K562 (cell line): ENCODE measurements at regions not wholly inside any gene's neighbourhood (a gene's known extent, or its start where the extent isn't known, plus 50 kb on each side); places are given as distances from the start of the nearest gene placed in this dataset.

Experiments used
- ATAC-seq: fragments of 200-7000 bp; cut with Tn5 transposase; 3 replicates; pipeline ENCODE4 v1.9.1; 2020; ENCODE audit warnings: moderate library complexity
- BruUV-seq: library from RNA; stranded (reverse); fragments of 400-500 nt; replicated peaks from 2 replicates; lab custom pipeline; 2021; lab: Mats Ljungman, UMichigan
- CTCF ChIA-PET: fragments of 300-600 bp; formaldehyde crosslinking; extraction: SDS; loops from one replicate; lab custom pipeline; 2021; ENCODE audit warnings: low intra/inter-chr PET ratio; lab: Yijun Ruan, JAX
- POLR2A ChIA-PET: fragments of 300-600, 350-650 bp; sonication (Branson Sonifier 250); formaldehyde crosslinking; extraction: SDS; loops from one replicate; lab custom pipeline; 2021; ENCODE audit warnings: antibody characterized with exemption, inconsistent platforms; lab: Yijun Ruan, JAX
- DNase-seq, 4 experiments: peaks; one replicate each; pipeline versions ENCODE4 v3.0.0 to v3.0.0-alpha.2; 2011 to 2018; ENCODE audit warnings: low spot score in 3 of 4, mixed read lengths in 3 of 4; ENCODE audit errors: extremely low read depth in 1 of 4
- FAIRE-seq: peaks from 2 replicates; lab custom pipeline; 2011; peaks lifted over from hg19 to GRCh38; lab: Jason Lieb, UNC
- H2AFZ ChIP-seq: 2 replicates; pipeline ENCODE4 v1.6.0; 2011; ENCODE audit warnings: low read depth, low read length, control low read depth, inconsistent platforms
- H3K27ac ChIP-seq: fragments of 200-600 bp; 3 replicates; pipeline ENCODE4 v1.8.0; 2011; ENCODE audit warnings: low read depth, mild to moderate bottlenecking, control low read depth, inconsistent platforms, low read length, moderate library complexity, mixed read lengths; ENCODE audit errors: extremely low read depth
- H3K27me3 ChIP-seq, 2 experiments: fragments of 300-600 bp in 1 of 2; 2 replicates in 1 of 2; 3 replicates in 1 of 2; pipeline versions ENCODE4 v1.6.0 to v1.8.0; 2011; ENCODE audit warnings: inconsistent platforms in 2 of 2, low read length in 2 of 2, mild to moderate bottlenecking in 1 of 2, mixed read lengths in 1 of 2, moderate library complexity in 1 of 2; ENCODE audit not compliant: control insufficient read depth in 2 of 2, insufficient read depth in 2 of 2
- H3K36me3 ChIP-seq: fragments of 300-600 bp; 3 replicates; pipeline ENCODE4 v1.8.0; 2011; ENCODE audit warnings: mild to moderate bottlenecking, low read length, inconsistent platforms; ENCODE audit not compliant: control insufficient read depth, insufficient read depth
- H3K4me1 ChIP-seq, 2 experiments: fragments of 200-600 bp in 1 of 2; replicated peaks in 1 of 2; 2 replicates in 1 of 2; 3 replicates in 1 of 2; pipeline versions ENCODE4 v1.5.1 to v1.8.0; 2011; ENCODE audit warnings: inconsistent platforms in 2 of 2, low read length in 2 of 2, mild to moderate bottlenecking in 1 of 2, mixed read lengths in 1 of 2, moderate library complexity in 1 of 2; ENCODE audit not compliant: control insufficient read depth in 2 of 2, insufficient read depth in 2 of 2
- H3K4me2 ChIP-seq: 2 replicates; pipeline ENCODE4 v1.6.1; 2011; ENCODE audit warnings: low read length, control low read depth, inconsistent platforms, mixed read lengths; ENCODE audit not compliant: insufficient read depth
- H3K4me3 ChIP-seq: fragments of 200-600 bp; sonication (generic), shearing (Covaris generic); 2 replicates; pipeline ENCODE4 v1.5.1; 2016; ENCODE audit warnings: control low read depth, inconsistent platforms
- H3K79me2 ChIP-seq: fragments of 200-600 bp; 3 replicates; pipeline ENCODE4 v1.8.0; 2011; ENCODE audit warnings: low read length, inconsistent platforms; ENCODE audit not compliant: control insufficient read depth, insufficient read depth
- H3K9ac ChIP-seq, 2 experiments: 2 replicates each; pipeline versions ENCODE4 v1.6.0 to v1.6.1; 2011; ENCODE audit warnings: low read depth in 2 of 2, low read length in 2 of 2, control low read depth in 1 of 2, inconsistent platforms in 1 of 2, mild to moderate bottlenecking in 1 of 2, mixed read lengths in 1 of 2; ENCODE audit not compliant: insufficient read depth in 1 of 2
- H3K9me1 ChIP-seq: one replicate; pipeline ENCODE4 v1.6.0; 2011; ENCODE audit warnings: inconsistent platforms, mild to moderate bottlenecking, low read length, moderate library complexity; ENCODE audit not compliant: control insufficient read depth, insufficient read depth
- H3K9me3 ChIP-seq: replicated peaks from 2 replicates; pipeline ENCODE4 v1.5.1; 2011; ENCODE audit warnings: low read depth, low read length, inconsistent platforms; ENCODE audit not compliant: control insufficient read depth, insufficient read depth
- H4K20me1 ChIP-seq: replicated peaks from 2 replicates; pipeline ENCODE4 v1.6.1; 2011; ENCODE audit warnings: low read length, inconsistent platforms, mixed read lengths; ENCODE audit not compliant: control insufficient read depth, insufficient read depth
- CXXC5 ChIP-seq: fragments of 250-450 bp; sonication (Bioruptor Pico); IDR thresholded peaks from 2 replicates; pipeline ENCODE4 v1.8.0; 2022; ENCODE audit warnings: inconsistent platforms, mild to moderate bottlenecking, moderate library complexity
- E2F3 ChIP-seq: fragments of 250-450 bp; sonication (Bioruptor Pico); IDR thresholded peaks from 2 replicates; pipeline ENCODE4 v1.4.0; 2020; ENCODE audit warnings: mild to moderate bottlenecking
- MCM7 ChIP-seq, 2 experiments: fragments of 450-650 bp; IDR thresholded peaks; 2 replicates each; pipeline ENCODE4 v1.6.1; 2016 to 2018
- XRCC5 ChIP-seq: fragments of 200-400 bp; formaldehyde crosslinking; IDR thresholded peaks from 2 replicates; pipeline ENCODE4 v1.6.1; 2017; ENCODE audit warnings: low read depth, mild to moderate bottlenecking, low read length
- ZBTB8A ChIP-seq: fragments of 450-650 bp; IDR thresholded peaks from 2 replicates; pipeline ENCODE4 v1.6.1; 2018; ENCODE audit warnings: mild to moderate bottlenecking, moderate library complexity; ENCODE audit not compliant: partially characterized antibody
- ZC3H4 ChIP-seq: sonication (generic); formaldehyde crosslinking; IDR thresholded peaks from 2 replicates; pipeline ENCODE4 v1.9.0; 2021; ENCODE audit warnings: missing genetic modification reagents, borderline replicate concordance
- in situ Hi-C: fragments of 300-500 bp; cut with MboI; formaldehyde crosslinking; loops from 4 replicates; pipeline ENCODE4 v1.15.0; 2018; ENCODE audit warnings: inconsistent platforms, mixed read lengths
- intact Hi-C: fragments of 100-400 bp; cut with micrococcal nuclease; formaldehyde crosslinking; loops from 2 replicates; pipeline ENCODE4 v1.14.2; 2022
- TF ChIP-seq, protein P1 (sequence below): fragments of 250-450 bp; sonication (Bioruptor Pico); IDR thresholded peaks from 2 replicates; pipeline ENCODE4 v1.5.0; 2021
- TF ChIP-seq, protein P2 (sequence below): sonication (generic); formaldehyde crosslinking; IDR thresholded peaks from 2 replicates; pipeline ENCODE4 v1.8.0; 2023; ENCODE audit warnings: mild to moderate bottlenecking, missing genetic modification reagents

DNA sequence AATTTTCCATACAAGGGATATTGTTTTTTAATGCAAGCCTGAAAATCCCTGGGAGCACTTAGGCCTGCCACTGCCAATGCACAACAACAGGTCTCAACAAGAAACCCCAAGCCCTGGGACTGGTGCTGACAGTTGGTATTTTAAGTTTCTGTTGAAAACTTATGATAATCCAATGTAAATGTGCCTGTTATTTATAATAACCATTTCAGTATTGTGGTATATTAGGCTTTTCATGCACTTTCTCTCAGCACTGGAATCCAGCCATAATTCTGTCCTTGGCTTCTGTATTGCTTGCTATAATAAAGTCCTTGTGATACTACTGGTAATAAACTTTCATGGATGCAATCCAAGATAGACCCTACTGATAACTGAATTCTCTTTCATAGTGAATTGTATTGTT is 218.9 kb downstream of the PCDH7 start:
- Histone ChIP-seq H3K9ac (no peak overlapping the region), H3K4me2 (no peak overlapping the region), H3K27me3 (no peaks in the 10 kb centered on the region), H2AFZ (no peak overlapping the region), H3K79me2 (no peaks in the 10 kb centered on the region), H3K9me1 (no peaks in the 10 kb centered on the region), H3K9me3 (peaks cover 1% of the 10 kb centered on the region; the same call in 1 of the 2 replicates), H3K36me3 (no peaks in the 10 kb centered on the region), H3K27ac (no peak overlapping the region), H3K4me3 (no peak overlapping the region), H4K20me1 (no peaks in the 10 kb centered on the region), H3K4me1 (no peaks in the 10 kb centered on the region)
- FAIRE-seq (no peak), ATAC-seq (no peak), DNase-seq (no peak)
- ChIA-PET CTCF (no interaction called here), POLR2A (no interaction called here)
- no TSS peak for BruUV-seq
- TF ChIP-seq, protein P1, sequence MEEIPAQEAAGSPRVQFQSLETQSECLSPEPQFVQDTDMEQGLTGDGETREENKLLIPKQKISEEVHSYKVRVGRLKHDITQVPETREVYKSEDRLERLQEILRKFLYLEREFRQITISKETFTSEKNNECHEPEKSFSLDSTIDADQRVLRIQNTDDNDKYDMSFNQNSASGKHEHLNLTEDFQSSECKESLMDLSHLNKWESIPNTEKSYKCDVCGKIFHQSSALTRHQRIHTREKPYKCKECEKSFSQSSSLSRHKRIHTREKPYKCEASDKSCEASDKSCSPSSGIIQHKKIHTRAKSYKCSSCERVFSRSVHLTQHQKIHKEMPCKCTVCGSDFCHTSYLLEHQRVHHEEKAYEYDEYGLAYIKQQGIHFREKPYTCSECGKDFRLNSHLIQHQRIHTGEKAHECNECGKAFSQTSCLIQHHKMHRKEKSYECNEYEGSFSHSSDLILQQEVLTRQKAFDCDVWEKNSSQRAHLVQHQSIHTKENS (CRISPR knock-in tag) = no peak
- TF ChIP-seq XRCC5 (no peak), ZC3H4 (no peak), E2F3 (CRISPR knock-in tag) (no peak), MCM7 (IDR thresholded peaks at IDR 0.05) (no peak), CXXC5 (CRISPR knock-in tag) (no peak), ZBTB8A (no peak)
- TF ChIP-seq, protein P2, sequence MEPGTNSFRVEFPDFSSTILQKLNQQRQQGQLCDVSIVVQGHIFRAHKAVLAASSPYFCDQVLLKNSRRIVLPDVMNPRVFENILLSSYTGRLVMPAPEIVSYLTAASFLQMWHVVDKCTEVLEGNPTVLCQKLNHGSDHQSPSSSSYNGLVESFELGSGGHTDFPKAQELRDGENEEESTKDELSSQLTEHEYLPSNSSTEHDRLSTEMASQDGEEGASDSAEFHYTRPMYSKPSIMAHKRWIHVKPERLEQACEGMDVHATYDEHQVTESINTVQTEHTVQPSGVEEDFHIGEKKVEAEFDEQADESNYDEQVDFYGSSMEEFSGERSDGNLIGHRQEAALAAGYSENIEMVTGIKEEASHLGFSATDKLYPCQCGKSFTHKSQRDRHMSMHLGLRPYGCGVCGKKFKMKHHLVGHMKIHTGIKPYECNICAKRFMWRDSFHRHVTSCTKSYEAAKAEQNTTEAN (CRISPR knock-in tag) = no peak
- in situ Hi-C loops = no loop called here
- intact Hi-C loops = no loop called here
